PC-9 (cell line): ENCODE measurements at regions not wholly inside any gene's neighbourhood (a gene's known extent, or its start where the extent isn't known, plus 50 kb on each side); places are given as distances from the start of the nearest gene placed in this dataset.

Experiments used
- BruUV-seq: library from RNA; stranded (reverse); fragments of 400-500 nt; replicated peaks from 2 replicates; lab custom pipeline; 2021; lab: Mats Ljungman, UMichigan
- CTCF ChIA-PET: fragments of 300-600 bp; sonication (Branson Sonifier 250); formaldehyde crosslinking; loops from one replicate; lab custom pipeline; 2022; ENCODE audit warnings: antibody characterized with exemption; lab: Charles Lee
- POLR2A ChIA-PET: fragments of 300-600 bp; sonication (Branson Sonifier 250); formaldehyde crosslinking; loops from one replicate; lab custom pipeline; 2022; ENCODE audit warnings: antibody characterized with exemption; ENCODE audit not compliant: unreplicated experiment; lab: Charles Lee
- DNase-seq, 2 experiments: peaks; one replicate each; pipeline versions ENCODE4 v3.0.0 to v3.0.0-alpha.2; 2015 to 2022; ENCODE audit warnings: mixed read lengths in 1 of 2
- H2AFZ ChIP-seq: fragments of 200-600 bp; sonication (generic); 2 replicates; pipeline ENCODE4 v1.8.1; 2017; ENCODE audit warnings: antibody characterized with exemption
- H3F3A ChIP-seq: fragments of 200-600 bp; sonication (generic); 2 replicates; pipeline ENCODE4 v1.8.1; 2017; ENCODE audit warnings: antibody characterized with exemption, mild to moderate bottlenecking, low read depth; ENCODE audit not compliant: insufficient read depth
- H3K27ac ChIP-seq: fragments of 200-600 bp; sonication (generic); 2 replicates; pipeline ENCODE4 v1.6.1; 2016; ENCODE audit warnings: mixed run types
- H3K27me3 ChIP-seq: fragments of 200-600 bp; sonication (generic); 2 replicates; pipeline ENCODE4 v1.6.1; 2016; ENCODE audit warnings: low read depth, mixed run types; ENCODE audit not compliant: insufficient read depth
- H3K36me3 ChIP-seq: fragments of 200-600 bp; sonication (generic); 2 replicates; pipeline ENCODE4 v1.6.1; 2016; ENCODE audit warnings: low read depth, mixed run types
- H3K4me1 ChIP-seq: fragments of 200-600 bp; sonication (generic); replicated peaks from 2 replicates; pipeline ENCODE4 v1.6.1; 2016; ENCODE audit warnings: mixed run types; ENCODE audit not compliant: insufficient read depth
- H3K4me2 ChIP-seq: fragments of 200-600 bp; sonication (generic); 2 replicates; pipeline ENCODE4 v1.6.1; 2017; ENCODE audit warnings: mixed run types
- H3K4me3 ChIP-seq: fragments of 200-600 bp; sonication (generic); 2 replicates; pipeline ENCODE4 v1.6.1; 2016; ENCODE audit warnings: mixed run types
- H3K79me2 ChIP-seq: fragments of 200-600 bp; sonication (generic); 2 replicates; pipeline ENCODE4 v1.6.1; 2017; ENCODE audit warnings: low read depth, mixed run types
- H3K9me2 ChIP-seq: fragments of 200-600 bp; sonication (generic); 2 replicates; pipeline ENCODE4 v1.8.1; 2017; ENCODE audit warnings: mild to moderate bottlenecking; ENCODE audit not compliant: insufficient read depth
- H3K9me3 ChIP-seq: fragments of 200-600 bp; sonication (generic); 2 replicates; pipeline ENCODE4 v1.8.1; 2016; ENCODE audit warnings: low read depth; ENCODE audit not compliant: insufficient read depth
- H4K20me1 ChIP-seq: fragments of 200-600 bp; sonication (generic); 2 replicates; pipeline ENCODE4 v1.8.1; 2017; ENCODE audit not compliant: insufficient read depth
- CTCF ChIP-seq: fragments of 200-600 bp; sonication (generic); conservative IDR thresholded peaks from 2 replicates; pipeline ENCODE4 v1.6.1; 2017; ENCODE audit warnings: mixed run types, antibody characterized with exemption, mild to moderate bottlenecking, moderate library complexity
- EZH2 ChIP-seq: fragments of 200-600 bp; sonication (generic); IDR thresholded peaks from 2 replicates; pipeline ENCODE4 v1.8.0; 2017; ENCODE audit warnings: antibody characterized with exemption, low read depth
- intact Hi-C: fragments of 100-400 bp; cut with micrococcal nuclease; formaldehyde crosslinking; loops from one replicate; pipeline ENCODE4 v1.10.0; 2022; ENCODE audit not compliant: unreplicated experiment

- intact Hi-C loops = no loop called here
- POLR2A ChIA-PET = no interaction called here
- TF ChIP-seq EZH2 = no peak
- TF ChIP-seq CTCF = no peak
These were observed 68.2 kb downstream of the LRATD1 start for GRCh38 chr2:14700753-14701152.

GRCh38 chr2:14702258-14702657 is 69.7 kb downstream of the LRATD1 start:
- no peak overlapping the region for H3K27ac ChIP-seq
- peaks cover 10% of the 10 kb centered on the region; the same call in 1 of the 2 replicates for H3K9me2 ChIP-seq
- H2AFZ ChIP-seq = no peak overlapping the region
- no peaks in the 10 kb centered on the region for H3K4me1 ChIP-seq
- no peak overlapping the region for H3K4me3 ChIP-seq
- no TSS peak for BruUV-seq
- no peaks in the 10 kb centered on the region for H3K36me3 ChIP-seq
- H3K4me2 ChIP-seq = no peak overlapping the region
- intact Hi-C loops = no loop called here
- no peaks in the 10 kb centered on the region for H3K27me3 ChIP-seq
- H3K9me3 ChIP-seq = no peaks in the 10 kb centered on the region
- no peaks in the 10 kb centered on the region for H3F3A ChIP-seq
- TF ChIP-seq CTCF = no peak
- no peak for TF ChIP-seq EZH2
- no peaks in the 10 kb centered on the region for H3K79me2 ChIP-seq
- POLR2A ChIA-PET = no interaction called here
- DNase-seq = no peak
- CTCF ChIA-PET = no interaction called here
- H4K20me1 ChIP-seq = no peaks in the 10 kb centered on the region

More at GRCh38 chr2:14700753-14701152, 68.2 kb downstream of the LRATD1 start:
- H4K20me1 ChIP-seq = no peaks in the 10 kb centered on the region
- H3K27ac ChIP-seq = no peak overlapping the region
- H3K9me2 ChIP-seq = peaks cover 10% of the 10 kb centered on the region; the same call in 1 of the 2 replicates
- no peak for DNase-seq
- no peaks in the 10 kb centered on the region for H3K27me3 ChIP-seq
- no peaks in the 10 kb centered on the region for H3K9me3 ChIP-seq
- no peaks in the 10 kb centered on the region for H3K4me1 ChIP-seq
- H3F3A ChIP-seq = no peaks in the 10 kb centered on the region
- CTCF ChIA-PET = no interaction called here
- no peaks in the 10 kb centered on the region for H3K79me2 ChIP-seq
- no peak overlapping the region for H3K4me3 ChIP-seq
- H2AFZ ChIP-seq = no peak overlapping the region
- no peak overlapping the region for H3K4me2 ChIP-seq
- H3K36me3 ChIP-seq = no peaks in the 10 kb centered on the region
- no TSS peak for BruUV-seq

- intact Hi-C loops = no loop called here
These were observed 73.7 kb downstream of the LRATD1 start for GRCh38 chr2:14706201-14706600.

More at GRCh38 chr2:14706201-14706600, 73.7 kb downstream of the LRATD1 start:
- ChIA-PET POLR2A (no interaction called here), CTCF (no interaction called here)
- Histone ChIP-seq H3K27ac (no peak overlapping the region), H3K36me3 (no peaks in the 10 kb centered on the region), H3K4me1 (no peaks in the 10 kb centered on the region), H3K4me3 (no peak overlapping the region), H2AFZ (no peak overlapping the region), H4K20me1 (no peaks in the 10 kb centered on the region), H3K27me3 (no peaks in the 10 kb centered on the region), H3K4me2 (no peak overlapping the region), H3K79me2 (no peaks in the 10 kb centered on the region), H3K9me2 (peaks cover 10% of the 10 kb centered on the region; the same call in 1 of the 2 replicates), H3F3A (no peaks in the 10 kb centered on the region), H3K9me3 (no peaks in the 10 kb centered on the region)
- no TSS peak for BruUV-seq
- no peak for TF ChIP-seq CTCF
- TF ChIP-seq EZH2 = no peak
- DNase-seq = no peak
